ENCODE measurements at regions not wholly inside any gene's neighbourhood (a gene's known extent, or its start where the extent isn't known, plus 50 kb on each side); places are given as distances from the start of the nearest gene placed in this dataset.
A peak's percentile ranks its signal among the peaks of the same experiment; 100 is the strongest.

GRCh38 chr6:87837444-87837843 lies 135.4 kb upstream of the AKIRIN2 start:
- H3K27ac Mint-ChIP-seq = no peak overlapping the region
- H3K36me3 Mint-ChIP-seq (ENCODE audit: low read depth) = no peaks in the 10 kb centered on the region
- peaks cover 1% of the 10 kb centered on the region for H3K4me1 Mint-ChIP-seq (ENCODE audit: low read depth)
- H3K27me3 Mint-ChIP-seq (ENCODE audit: low read depth) = peaks cover 12% of the 10 kb centered on the region
- no peak overlapping the region for H3K4me3 Mint-ChIP-seq
- no peaks in the 10 kb centered on the region for H3K9me3 Mint-ChIP-seq

- peaks cover 11% of the 10 kb centered on the region for H3K4me1 Mint-ChIP-seq (ENCODE audit: low read depth)
- no peaks in the 10 kb centered on the region for H3K36me3 Mint-ChIP-seq (ENCODE audit: low read depth)
- peak overlapping the region; percentile 81 for H3K4me3 Mint-ChIP-seq
Measured at GRCh38 chr6:87832025-87832825, 130.2 kb upstream of the AKIRIN2 start.

GRCh38 chr6:87830907-87831306 lies 128.9 kb upstream of the AKIRIN2 start:
- Mint-ChIP-seq H3K4me1 (ENCODE audit: low read depth) (peaks cover 12% of the 10 kb centered on the region), H3K27me3 (ENCODE audit: low read depth) (peaks cover 5% of the 10 kb centered on the region), H3K27ac (no peak overlapping the region)

More at GRCh38 chr6:87832025-87832825, 130.2 kb upstream of the AKIRIN2 start:
- H3K27ac Mint-ChIP-seq = peak overlapping the region; percentile 61
- peaks cover 5% of the 10 kb centered on the region for H3K27me3 Mint-ChIP-seq (ENCODE audit: low read depth)
- H3K9me3 Mint-ChIP-seq = no peaks in the 10 kb centered on the region

GRCh38 chr6:87829622-87830121 lies 127.6 kb upstream of the AKIRIN2 start:
- Mint-ChIP-seq H3K27me3 (ENCODE audit: low read depth) (peaks cover 5% of the 10 kb centered on the region), H3K9me3 (no peaks in the 10 kb centered on the region), H3K36me3 (ENCODE audit: low read depth) (no peaks in the 10 kb centered on the region), H3K27ac (no peak overlapping the region), H3K4me1 (ENCODE audit: low read depth) (peaks cover 19% of the 10 kb centered on the region), H3K4me3 (no peak overlapping the region)

More at GRCh38 chr6:87830907-87831306, 128.9 kb upstream of the AKIRIN2 start:
- Mint-ChIP-seq H3K4me3 (no peak overlapping the region), H3K36me3 (ENCODE audit: low read depth) (no peaks in the 10 kb centered on the region), H3K9me3 (no peaks in the 10 kb centered on the region)

GRCh38 chr6:87828044-87828443 lies 126.0 kb upstream of the AKIRIN2 start:
- H3K9me3 Mint-ChIP-seq = no peaks in the 10 kb centered on the region

GRCh38 chr6:87827346-87827745 lies 125.3 kb upstream of the AKIRIN2 start:
- Mint-ChIP-seq H3K27me3 (ENCODE audit: low read depth) (peaks cover 5% of the 10 kb centered on the region), H3K4me1 (ENCODE audit: low read depth) (peaks cover 17% of the 10 kb centered on the region), H3K4me3 (no peak overlapping the region), H3K9me3 (no peaks in the 10 kb centered on the region), H3K36me3 (ENCODE audit: low read depth) (no peaks in the 10 kb centered on the region), H3K27ac (no peak overlapping the region)

More at GRCh38 chr6:87828044-87828443, 126.0 kb upstream of the AKIRIN2 start:
- Mint-ChIP-seq H3K4me1 (ENCODE audit: low read depth) (peaks cover 19% of the 10 kb centered on the region), H3K36me3 (ENCODE audit: low read depth) (no peaks in the 10 kb centered on the region), H3K4me3 (no peak overlapping the region), H3K27ac (no peak overlapping the region), H3K27me3 (ENCODE audit: low read depth) (peaks cover 5% of the 10 kb centered on the region)

- Mint-ChIP-seq H3K4me1 (ENCODE audit: low read depth) (peaks cover 12% of the 10 kb centered on the region), H3K36me3 (ENCODE audit: low read depth) (no peaks in the 10 kb centered on the region), H3K27ac (no peak overlapping the region), H3K27me3 (ENCODE audit: low read depth) (peaks cover 5% of the 10 kb centered on the region), H3K9me3 (no peaks in the 10 kb centered on the region), H3K4me3 (no peak overlapping the region)
Measured at GRCh38 chr6:87826424-87826823, 124.4 kb upstream of the AKIRIN2 start.

- H3K27ac Mint-ChIP-seq = no peak overlapping the region
- no peaks in the 10 kb centered on the region for H3K9me3 Mint-ChIP-seq
- no peak overlapping the region for H3K4me3 Mint-ChIP-seq
- peaks cover 10% of the 10 kb centered on the region for H3K4me1 Mint-ChIP-seq (ENCODE audit: low read depth)
- peaks cover 5% of the 10 kb centered on the region for H3K27me3 Mint-ChIP-seq (ENCODE audit: low read depth)
- no peaks in the 10 kb centered on the region for H3K36me3 Mint-ChIP-seq (ENCODE audit: low read depth)
Measured at GRCh38 chr6:87825821-87826221, 123.8 kb upstream of the AKIRIN2 start.

GRCh38 chr6:87824958-87825491 lies 123.0 kb upstream of the AKIRIN2 start:
- H3K9me3 Mint-ChIP-seq = no peaks in the 10 kb centered on the region
- H3K27ac Mint-ChIP-seq = no peak overlapping the region
- H3K27me3 Mint-ChIP-seq (ENCODE audit: low read depth) = peaks cover under 1% of the 10 kb centered on the region
- H3K4me3 Mint-ChIP-seq = no peak overlapping the region
- H3K4me1 Mint-ChIP-seq (ENCODE audit: low read depth) = peaks cover 10% of the 10 kb centered on the region
- no peaks in the 10 kb centered on the region for H3K36me3 Mint-ChIP-seq (ENCODE audit: low read depth)

- Mint-ChIP-seq H3K4me3 (no peak overlapping the region), H3K36me3 (ENCODE audit: low read depth) (no peaks in the 10 kb centered on the region), H3K9me3 (no peaks in the 10 kb centered on the region), H3K27me3 (ENCODE audit: low read depth) (no peaks in the 10 kb centered on the region), H3K27ac (no peak overlapping the region), H3K4me1 (ENCODE audit: low read depth) (peaks cover 10% of the 10 kb centered on the region)
Measured at GRCh38 chr6:87822011-87822410, 120.0 kb upstream of the AKIRIN2 start.

- Mint-ChIP-seq H3K4me1 (ENCODE audit: low read depth) (peaks cover 8% of the 10 kb centered on the region), H3K27ac (no peak overlapping the region), H3K36me3 (ENCODE audit: low read depth) (peaks cover 2% of the 10 kb centered on the region), H3K4me3 (no peak overlapping the region), H3K9me3 (no peaks in the 10 kb centered on the region), H3K27me3 (ENCODE audit: low read depth) (peaks cover 4% of the 10 kb centered on the region)
Measured at GRCh38 chr6:87820343-87820984, 118.4 kb upstream of the AKIRIN2 start.

GRCh38 chr6:87817183-87817582 lies 115.2 kb upstream of the AKIRIN2 start:
- Mint-ChIP-seq H3K4me1 (ENCODE audit: low read depth) (peaks cover 3% of the 10 kb centered on the region), H3K27ac (no peak overlapping the region), H3K9me3 (no peaks in the 10 kb centered on the region), H3K4me3 (no peak overlapping the region), H3K36me3 (ENCODE audit: low read depth) (peaks cover 2% of the 10 kb centered on the region), H3K27me3 (ENCODE audit: low read depth) (peaks cover 9% of the 10 kb centered on the region)

- Mint-ChIP-seq H3K4me3 (no peak overlapping the region), H3K36me3 (ENCODE audit: low read depth) (peaks cover 2% of the 10 kb centered on the region), H3K27ac (no peak overlapping the region), H3K9me3 (no peaks in the 10 kb centered on the region), H3K4me1 (ENCODE audit: low read depth) (peaks cover 3% of the 10 kb centered on the region), H3K27me3 (ENCODE audit: low read depth) (peaks cover 9% of the 10 kb centered on the region)
Measured at GRCh38 chr6:87815449-87815848, 113.4 kb upstream of the AKIRIN2 start.

- Mint-ChIP-seq H3K36me3 (ENCODE audit: low read depth) (no peaks in the 10 kb centered on the region), H3K27me3 (ENCODE audit: low read depth) (peaks cover 4% of the 10 kb centered on the region), H3K4me3 (no peak overlapping the region), H3K9me3 (no peaks in the 10 kb centered on the region), H3K27ac (peak overlapping the region; percentile 7), H3K4me1 (ENCODE audit: low read depth) (peaks cover 3% of the 10 kb centered on the region)
Measured at GRCh38 chr6:87808005-87808757, 106.1 kb upstream of the AKIRIN2 start.

Data from T-helper 1 cell treated with Interleukin-12 subunit alpha and Interleukin-12 subunit beta and Interleukin-4 antibody, amounts not matched to agents 30 μg/mL and 1 μg/mL, for 36 hours (primary cell).